NAMALWA (cell line): ENCODE measurements at regions not wholly inside any gene's neighbourhood (a gene's known extent, or its start where the extent isn't known, plus 50 kb on each side); places are given as distances from the start of the nearest gene placed in this dataset.
"Not testable (repeated sequence)": the region's sequence is repeated elsewhere in the genome, so short reads cannot be mapped to it uniquely, and the experiment has no call there.

Source experiments
- DNase-seq: peaks from one replicate; pipeline ENCODE4 v3.0.0-alpha.2; 2015; ENCODE audit warnings: low spot score

- not testable (repeated sequence) for DNase-seq
Measured at GRCh38 chr1:239106689-239107088, 279.7 kb upstream of the CHRM3 start.

- no peak for DNase-seq
Measured at GRCh38 chr1:239098400-239099037, 287.8 kb upstream of the CHRM3 start.

- DNase-seq: no peak
Measured at GRCh38 chr1:239091537-239091936, 294.8 kb upstream of the CHRM3 start.

GRCh38 chr1:239084459-239085080 is 301.8 kb upstream of the CHRM3 start:
- no peak for DNase-seq

- DNase-seq: not testable (repeated sequence)
Measured at GRCh38 chr1:239081947-239082346, 304.4 kb upstream of the CHRM3 start.

- DNase-seq: no peak
Measured at GRCh38 chr1:239067480-239067879, 318.9 kb upstream of the CHRM3 start.

- DNase-seq: no peak
Measured at GRCh38 chr1:239067058-239067457, 319.3 kb upstream of the CHRM3 start.

GRCh38 chr1:239061770-239062169 is 324.6 kb upstream of the CHRM3 start:
- DNase-seq: no peak

GRCh38 chr1:239058190-239058589 is 328.2 kb upstream of the CHRM3 start:
- DNase-seq: no peak

GRCh38 chr1:239056940-239057339 is 329.4 kb upstream of the CHRM3 start:
- no peak for DNase-seq

- no peak for DNase-seq
Measured at GRCh38 chr1:239053279-239053678, 333.1 kb upstream of the CHRM3 start.

- no peak for DNase-seq
Measured at GRCh38 chr1:239049571-239049970, 336.8 kb upstream of the CHRM3 start.

GRCh38 chr1:239044829-239045228 is 341.5 kb upstream of the CHRM3 start:
- DNase-seq: no peak

GRCh38 chr1:239040523-239040922 is 345.8 kb upstream of the CHRM3 start:
- DNase-seq: no peak

GRCh38 chr1:239031310-239031709 is 355.1 kb upstream of the CHRM3 start:
- DNase-seq: no peak

- no peak for DNase-seq
Measured at GRCh38 chr1:239025997-239026694, 360.2 kb upstream of the CHRM3 start.

GRCh38 chr1:239025223-239025622 is 361.1 kb upstream of the CHRM3 start:
- peak; percentile 3 for DNase-seq

- DNase-seq: no peak
Measured at GRCh38 chr1:239023732-239024360, 362.5 kb upstream of the CHRM3 start.

- DNase-seq: no peak
Measured at GRCh38 chr1:239016337-239016736, 370.0 kb upstream of the CHRM3 start.

- DNase-seq: no peak
Measured at GRCh38 chr1:239011382-239011781, 375.0 kb upstream of the CHRM3 start.

GRCh38 chr1:239008568-239008967 is 377.8 kb upstream of the CHRM3 start:
- DNase-seq: no peak

- DNase-seq: no peak
Measured at GRCh38 chr1:239006276-239006675, 380.1 kb upstream of the CHRM3 start.

GRCh38 chr1:238999944-239000343 is 386.4 kb upstream of the CHRM3 start:
- no peak for DNase-seq
